ENCODE measurements at regions not wholly inside any gene's neighbourhood (a gene's known extent, or its start where the extent isn't known, plus 50 kb on each side); places are given as distances from the start of the nearest gene placed in this dataset.

DNA sequence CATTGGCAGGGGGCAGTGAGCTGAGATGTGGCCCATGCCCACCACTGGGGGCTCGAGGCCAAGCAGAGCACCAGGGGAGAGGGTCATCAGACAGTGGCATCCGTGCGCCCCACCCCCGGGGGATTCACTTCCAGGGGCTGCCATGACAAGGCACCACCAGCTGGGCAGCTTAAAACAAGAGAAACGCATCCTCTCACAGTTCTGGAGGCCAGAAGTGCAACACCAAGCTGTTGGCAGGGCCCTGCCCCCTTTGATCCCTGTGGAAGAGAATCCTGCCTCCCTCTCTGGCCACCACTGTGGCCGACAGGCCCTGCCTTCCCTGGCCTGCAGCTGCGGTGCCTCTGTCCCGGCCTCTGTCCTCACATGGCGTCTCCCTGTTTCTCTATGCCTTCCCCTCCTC, 187.7 kb upstream of the ID2 start:
- Histone ChIP-seq H3K27me3 (ENCODE audit: control insufficient read depth in 2 of 2, insufficient read depth in 2 of 2, low read length in 2 of 2) (peaks cover 28 to 77% of the 10 kb centered on the region in 2 experiments), H3K4me1 (replicated peaks in 1 of 2; ENCODE audit: control insufficient read depth in 2 of 2, insufficient read depth in 2 of 2, low read length in 2 of 2) (peaks cover 0 to 3% of the 10 kb centered on the region in 2 experiments; a peak in 1 of 5 replicates), H3K9me1 (ENCODE audit: control insufficient read depth, insufficient read depth, low read length) (no peaks in the 10 kb centered on the region), H2AFZ (ENCODE audit: low read depth, low read length) (no peak overlapping the region), H3K4me3 (no peak overlapping the region), H3K9ac (ENCODE audit: insufficient read depth in 1 of 2, low read depth in 2 of 2, low read length in 2 of 2) (no peak overlapping the region), H3K79me2 (ENCODE audit: control insufficient read depth, insufficient read depth, low read length) (no peaks in the 10 kb centered on the region), H3K9me3 (replicated peaks; ENCODE audit: control insufficient read depth, insufficient read depth, low read depth, low read length) (no peaks in the 10 kb centered on the region), H4K20me1 (replicated peaks; ENCODE audit: control insufficient read depth, insufficient read depth, low read length) (no peaks in the 10 kb centered on the region; the same call in 1 of the 2 replicates), H3K27ac (ENCODE audit: extremely low read depth, low read depth, low read length) (no peak overlapping the region), H3K4me2 (ENCODE audit: insufficient read depth, low read length) (no peak overlapping the region), H3K36me3 (ENCODE audit: control insufficient read depth, insufficient read depth, low read length) (no peaks in the 10 kb centered on the region)
- 2% methylated on average over 9 of the region's 9 CpGs for WGBS (ENCODE audit: insufficient coverage, low coverage, missing lambda C conversion rate)
- no peak for ATAC-seq
- CTCF ChIA-PET (ENCODE audit: low intra/inter-chr PET ratio), result no interaction called here
- no peak for DNase-seq (ENCODE audit: extremely low read depth in 1 of 4, low spot score in 3 of 4)
- no peak for FAIRE-seq
- POLR2A ChIA-PET, result interaction anchor here (1.3 kb wide), 1 partner anchor 188 kb away, joined by 5 read pairs; the partner anchor contains the start of gene ID2
- intact Hi-C loops (cut with micrococcal nuclease) (no loop called here), in situ Hi-C loops (cut with MboI) (no loop called here)
- BruUV-seq (replicated peaks), result no TSS peak
- TF ChIP-seq, protein P1, sequence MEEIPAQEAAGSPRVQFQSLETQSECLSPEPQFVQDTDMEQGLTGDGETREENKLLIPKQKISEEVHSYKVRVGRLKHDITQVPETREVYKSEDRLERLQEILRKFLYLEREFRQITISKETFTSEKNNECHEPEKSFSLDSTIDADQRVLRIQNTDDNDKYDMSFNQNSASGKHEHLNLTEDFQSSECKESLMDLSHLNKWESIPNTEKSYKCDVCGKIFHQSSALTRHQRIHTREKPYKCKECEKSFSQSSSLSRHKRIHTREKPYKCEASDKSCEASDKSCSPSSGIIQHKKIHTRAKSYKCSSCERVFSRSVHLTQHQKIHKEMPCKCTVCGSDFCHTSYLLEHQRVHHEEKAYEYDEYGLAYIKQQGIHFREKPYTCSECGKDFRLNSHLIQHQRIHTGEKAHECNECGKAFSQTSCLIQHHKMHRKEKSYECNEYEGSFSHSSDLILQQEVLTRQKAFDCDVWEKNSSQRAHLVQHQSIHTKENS (CRISPR knock-in tag; IDR thresholded peaks at IDR 0.05), result no peak
- TF ChIP-seq SMARCB1 (IDR thresholded peaks at IDR 0.05; ENCODE audit: insufficient read length, low read depth), result no peak
- TF ChIP-seq, protein P2, sequence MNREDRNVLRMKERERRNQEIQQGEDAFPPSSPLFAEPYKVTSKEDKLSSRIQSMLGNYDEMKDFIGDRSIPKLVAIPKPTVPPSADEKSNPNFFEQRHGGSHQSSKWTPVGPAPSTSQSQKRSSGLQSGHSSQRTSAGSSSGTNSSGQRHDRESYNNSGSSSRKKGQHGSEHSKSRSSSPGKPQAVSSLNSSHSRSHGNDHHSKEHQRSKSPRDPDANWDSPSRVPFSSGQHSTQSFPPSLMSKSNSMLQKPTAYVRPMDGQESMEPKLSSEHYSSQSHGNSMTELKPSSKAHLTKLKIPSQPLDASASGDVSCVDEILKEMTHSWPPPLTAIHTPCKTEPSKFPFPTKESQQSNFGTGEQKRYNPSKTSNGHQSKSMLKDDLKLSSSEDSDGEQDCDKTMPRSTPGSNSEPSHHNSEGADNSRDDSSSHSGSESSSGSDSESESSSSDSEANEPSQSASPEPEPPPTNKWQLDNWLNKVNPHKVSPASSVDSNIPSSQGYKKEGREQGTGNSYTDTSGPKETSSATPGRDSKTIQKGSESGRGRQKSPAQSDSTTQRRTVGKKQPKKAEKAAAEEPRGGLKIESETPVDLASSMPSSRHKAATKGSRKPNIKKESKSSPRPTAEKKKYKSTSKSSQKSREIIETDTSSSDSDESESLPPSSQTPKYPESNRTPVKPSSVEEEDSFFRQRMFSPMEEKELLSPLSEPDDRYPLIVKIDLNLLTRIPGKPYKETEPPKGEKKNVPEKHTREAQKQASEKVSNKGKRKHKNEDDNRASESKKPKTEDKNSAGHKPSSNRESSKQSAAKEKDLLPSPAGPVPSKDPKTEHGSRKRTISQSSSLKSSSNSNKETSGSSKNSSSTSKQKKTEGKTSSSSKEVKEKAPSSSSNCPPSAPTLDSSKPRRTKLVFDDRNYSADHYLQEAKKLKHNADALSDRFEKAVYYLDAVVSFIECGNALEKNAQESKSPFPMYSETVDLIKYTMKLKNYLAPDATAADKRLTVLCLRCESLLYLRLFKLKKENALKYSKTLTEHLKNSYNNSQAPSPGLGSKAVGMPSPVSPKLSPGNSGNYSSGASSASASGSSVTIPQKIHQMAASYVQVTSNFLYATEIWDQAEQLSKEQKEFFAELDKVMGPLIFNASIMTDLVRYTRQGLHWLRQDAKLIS (CRISPR knock-in tag; IDR thresholded peaks at IDR 0.05), result no peak
- TF ChIP-seq SMARCA5 (IDR thresholded peaks at IDR 0.05), result no peak
- no peak for TF ChIP-seq ZNF12 (CRISPR knock-in tag; IDR thresholded peaks at IDR 0.05)
- no peak for TF ChIP-seq ZNF354B (CRISPR knock-in tag; IDR thresholded peaks at IDR 0.05)
- TF ChIP-seq, protein P3, sequence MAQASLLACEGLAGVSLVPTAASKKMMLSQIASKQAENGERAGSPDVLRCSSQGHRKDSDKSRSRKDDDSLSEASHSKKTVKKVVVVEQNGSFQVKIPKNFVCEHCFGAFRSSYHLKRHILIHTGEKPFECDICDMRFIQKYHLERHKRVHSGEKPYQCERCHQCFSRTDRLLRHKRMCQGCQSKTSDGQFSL (CRISPR knock-in tag; IDR thresholded peaks at IDR 0.05), result no peak
- TF ChIP-seq, protein P3 (tag; IDR thresholded peaks at IDR 0.05), result no peak
- TF ChIP-seq, protein P4, sequence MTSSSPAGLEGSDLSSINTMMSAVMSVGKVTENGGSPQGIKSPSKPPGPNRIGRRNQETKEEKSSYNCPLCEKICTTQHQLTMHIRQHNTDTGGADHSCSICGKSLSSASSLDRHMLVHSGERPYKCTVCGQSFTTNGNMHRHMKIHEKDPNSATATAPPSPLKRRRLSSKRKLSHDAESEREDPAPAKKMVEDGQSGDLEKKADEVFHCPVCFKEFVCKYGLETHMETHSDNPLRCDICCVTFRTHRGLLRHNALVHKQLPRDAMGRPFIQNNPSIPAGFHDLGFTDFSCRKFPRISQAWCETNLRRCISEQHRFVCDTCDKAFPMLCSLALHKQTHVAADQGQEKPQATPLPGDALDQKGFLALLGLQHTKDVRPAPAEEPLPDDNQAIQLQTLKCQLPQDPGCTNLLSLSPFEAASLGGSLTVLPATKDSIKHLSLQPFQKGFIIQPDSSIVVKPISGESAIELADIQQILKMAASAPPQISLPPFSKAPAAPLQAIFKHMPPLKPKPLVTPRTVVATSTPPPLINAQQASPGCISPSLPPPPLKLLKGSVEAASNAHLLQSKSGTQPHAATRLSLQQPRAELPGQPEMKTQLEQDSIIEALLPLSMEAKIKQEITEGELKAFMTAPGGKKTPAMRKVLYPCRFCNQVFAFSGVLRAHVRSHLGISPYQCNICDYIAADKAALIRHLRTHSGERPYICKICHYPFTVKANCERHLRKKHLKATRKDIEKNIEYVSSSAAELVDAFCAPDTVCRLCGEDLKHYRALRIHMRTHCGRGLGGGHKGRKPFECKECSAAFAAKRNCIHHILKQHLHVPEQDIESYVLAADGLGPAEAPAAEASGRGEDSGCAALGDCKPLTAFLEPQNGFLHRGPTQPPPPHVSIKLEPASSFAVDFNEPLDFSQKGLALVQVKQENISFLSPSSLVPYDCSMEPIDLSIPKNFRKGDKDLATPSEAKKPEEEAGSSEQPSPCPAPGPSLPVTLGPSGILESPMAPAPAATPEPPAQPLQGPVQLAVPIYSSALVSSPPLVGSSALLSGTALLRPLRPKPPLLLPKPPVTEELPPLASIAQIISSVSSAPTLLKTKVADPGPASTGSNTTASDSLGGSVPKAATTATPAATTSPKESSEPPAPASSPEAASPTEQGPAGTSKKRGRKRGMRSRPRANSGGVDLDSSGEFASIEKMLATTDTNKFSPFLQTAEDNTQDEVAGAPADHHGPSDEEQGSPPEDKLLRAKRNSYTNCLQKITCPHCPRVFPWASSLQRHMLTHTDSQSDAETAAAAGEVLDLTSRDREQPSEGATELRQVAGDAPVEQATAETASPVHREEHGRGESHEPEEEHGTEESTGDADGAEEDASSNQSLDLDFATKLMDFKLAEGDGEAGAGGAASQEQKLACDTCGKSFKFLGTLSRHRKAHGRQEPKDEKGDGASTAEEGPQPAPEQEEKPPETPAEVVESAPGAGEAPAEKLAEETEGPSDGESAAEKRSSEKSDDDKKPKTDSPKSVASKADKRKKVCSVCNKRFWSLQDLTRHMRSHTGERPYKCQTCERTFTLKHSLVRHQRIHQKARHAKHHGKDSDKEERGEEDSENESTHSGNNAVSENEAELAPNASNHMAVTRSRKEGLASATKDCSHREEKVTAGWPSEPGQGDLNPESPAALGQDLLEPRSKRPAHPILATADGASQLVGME (CRISPR knock-in tag; IDR thresholded peaks at IDR 0.05), result no peak
- no peak for TF ChIP-seq BDP1 (IDR thresholded peaks at IDR 0.05; ENCODE audit: insufficient read depth, insufficient read length)
- no peak for TF ChIP-seq YY1 (IDR thresholded peaks at IDR 0.05; ENCODE audit: borderline replicate concordance in 1 of 3, control insufficient read depth in 1 of 3, extremely low read depth in 1 of 3, insufficient read depth in 3 of 3, insufficient read length in 1 of 3, insufficient replicate concordance in 2 of 3, low read depth in 1 of 3, low read length in 2 of 3)

Data from K562 (cell line).